Subcutaneous abdominal adipose tissue (tissue), 5 donors: ENCODE measurements at regions not wholly inside any gene's neighbourhood (a gene's known extent, or its start where the extent isn't known, plus 50 kb on each side); places are given as distances from the start of the nearest gene placed in this dataset.

ENCODE experiments used
- H3K27ac ChIP-seq: one replicate; pipeline ENCODE4 v1.7.0; 2013; ENCODE audit warnings: low read depth, mild to moderate bottlenecking, inconsistent platforms, low read length, moderate library complexity
- H3K27me3 ChIP-seq, 5 donors: one replicate each; pipeline ENCODE4 v1.7.0; 2013; ENCODE audit warnings: low read length in 5 of 5, inconsistent platforms in 1 of 5; ENCODE audit not compliant: control insufficient read depth in 5 of 5, insufficient read depth in 4 of 5
- H3K36me3 ChIP-seq, 5 donors: one replicate each; pipeline ENCODE4 v1.7.0; 2013; ENCODE audit warnings: low read length in 5 of 5; ENCODE audit not compliant: control insufficient read depth in 5 of 5, insufficient read depth in 5 of 5
- H3K4me1 ChIP-seq, 5 donors: one replicate each; pipeline ENCODE4 v1.7.0; 2013; ENCODE audit warnings: low read length in 5 of 5, mild to moderate bottlenecking in 3 of 5, moderate library complexity in 1 of 5; ENCODE audit not compliant: control insufficient read depth in 5 of 5, insufficient read depth in 5 of 5
- H3K4me3 ChIP-seq, 5 donors: one replicate each; pipeline ENCODE4 v1.7.0; 2013; ENCODE audit warnings: low read length in 5 of 5, low read depth in 1 of 5
- H3K9ac ChIP-seq, 5 donors: one replicate each; pipeline ENCODE4 v1.7.0; 2013; ENCODE audit warnings: low read length in 5 of 5, mild to moderate bottlenecking in 4 of 5, moderate library complexity in 3 of 5
- H3K9me3 ChIP-seq, 5 donors: one replicate each; pipeline ENCODE4 v1.7.0; 2013; ENCODE audit warnings: low read length in 5 of 5; ENCODE audit not compliant: control insufficient read depth in 5 of 5
- donor health status: healthy.
- donor health status: healthy.
- donor health status: healthy.
- donor health status: healthy.
- donor health status: healthy.

DNA sequence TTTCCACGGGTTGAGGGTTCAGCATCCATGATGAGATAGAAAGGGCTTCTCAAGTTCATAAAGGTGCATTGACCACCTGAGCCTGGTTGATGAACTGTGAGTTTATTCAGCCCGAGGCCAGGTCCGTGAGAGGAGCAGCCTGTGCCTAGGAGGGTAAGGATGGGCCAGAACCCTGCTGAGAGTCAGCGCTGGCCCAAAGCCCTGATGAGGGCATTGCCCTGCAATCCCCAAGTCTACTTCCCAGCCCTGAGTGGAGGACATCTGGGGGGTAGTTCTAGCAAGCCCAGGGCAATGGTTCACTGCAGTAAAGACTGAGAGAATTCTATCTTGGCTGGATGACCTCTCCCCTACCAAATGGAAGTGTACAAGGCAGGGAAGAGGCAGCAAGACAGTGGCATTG lies 123.3 kb upstream of the NXT1 start:
- H3K9me3 ChIP-seq = peaks cover 0 to 9% (median 5%) of the 10 kb centered on the region in 5 donors
- no peak overlapping the region for H3K27ac ChIP-seq
- H3K4me3 ChIP-seq = no peak overlapping the region
- peaks cover 0 to 9% (median 3%) of the 10 kb centered on the region in 5 donors for H3K27me3 ChIP-seq
- no peak overlapping the region for H3K9ac ChIP-seq
- no peaks in the 10 kb centered on the region for H3K36me3 ChIP-seq
- peaks cover 0 to 14% (median 12%) of the 10 kb centered on the region in 5 donors for H3K4me1 ChIP-seq

DNA sequence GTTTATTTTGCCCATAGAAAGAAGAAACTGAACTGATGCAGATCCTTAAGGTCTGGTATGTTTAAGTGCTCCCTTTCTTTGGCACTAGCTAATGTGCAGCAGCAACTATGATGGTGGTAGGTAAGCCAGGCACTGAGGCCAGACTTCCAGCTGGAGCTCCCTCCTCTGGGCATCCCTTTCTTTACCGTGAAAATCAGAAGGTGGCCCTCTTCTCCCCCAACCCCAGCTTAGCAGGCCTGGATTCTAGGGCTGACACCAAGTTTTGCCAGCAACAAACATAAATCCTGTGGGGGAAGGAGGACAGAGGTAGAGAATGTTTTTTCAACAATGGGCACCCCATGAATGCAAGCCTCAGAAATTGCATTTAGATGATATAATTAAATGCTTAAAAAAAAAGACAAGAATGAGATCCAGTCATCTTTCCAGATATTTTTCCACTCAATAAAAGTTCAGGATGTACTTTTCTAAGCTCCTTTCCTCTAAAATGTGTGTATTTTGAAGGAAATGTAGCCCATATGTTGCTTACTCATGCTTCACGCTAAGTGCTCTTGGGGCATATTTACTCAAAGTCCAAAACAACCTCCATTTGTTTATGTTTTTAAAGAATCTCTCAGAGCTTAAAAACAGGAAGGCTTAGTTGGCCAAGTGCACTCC lies 123.9 kb upstream of the NXT1 start:
- Histone ChIP-seq H3K4me3 (no peak overlapping the region), H3K27me3 (peaks cover 0 to 9% (median 3%) of the 10 kb centered on the region in 5 donors), H3K4me1 (peaks cover 0 to 14% (median 12%) of the 10 kb centered on the region in 5 donors), H3K9me3 (peaks cover under 1 to 7% (median 2%) of the 10 kb centered on the region in 5 donors), H3K9ac (no peak overlapping the region), H3K27ac (no peak overlapping the region), H3K36me3 (no peaks in the 10 kb centered on the region)

DNA sequence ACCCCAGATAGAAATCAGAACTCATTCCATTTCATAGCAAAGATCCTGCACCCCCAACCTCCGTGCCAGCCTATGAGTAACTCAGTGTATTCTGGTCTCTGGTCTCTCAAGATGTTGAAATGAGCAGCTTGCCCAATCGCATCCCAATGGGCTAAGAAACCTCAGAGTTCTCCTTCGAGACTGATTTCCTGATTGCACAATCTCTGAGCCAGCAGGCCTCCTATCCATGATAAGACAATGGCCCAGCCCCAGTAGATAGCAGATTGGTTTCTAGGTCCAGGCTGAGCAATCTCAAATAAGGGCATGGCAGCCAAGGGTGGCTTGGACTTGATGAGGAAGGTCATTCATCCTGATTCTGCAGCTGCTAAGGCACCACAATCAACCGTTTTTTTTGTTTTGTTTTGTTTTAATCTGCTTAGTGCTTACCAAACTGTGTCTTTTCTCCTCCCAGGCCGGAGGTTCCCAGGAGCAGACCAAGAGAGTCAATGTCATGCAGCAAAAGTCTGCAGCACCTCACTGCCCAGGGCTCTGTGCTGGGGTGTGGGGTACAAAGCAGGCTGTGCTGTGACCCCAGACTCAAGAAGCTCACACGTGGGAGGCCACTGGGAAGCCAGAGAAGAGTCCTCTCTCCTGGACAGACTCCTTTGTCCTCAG lies 125.1 kb upstream of the NXT1 start:
- Histone ChIP-seq H3K9ac (no peak overlapping the region), H3K27ac (no peak overlapping the region), H3K4me1 (peaks cover 0 to 14% (median 12%) of the 10 kb centered on the region in 5 donors), H3K36me3 (no peaks in the 10 kb centered on the region), H3K4me3 (no peak overlapping the region), H3K9me3 (peaks cover 2 to 15% (median 9%) of the 10 kb centered on the region in 5 donors), H3K27me3 (peaks cover 0 to 9% (median 3%) of the 10 kb centered on the region in 5 donors)

- no peaks in the 10 kb centered on the region for H3K36me3 ChIP-seq
- H3K4me1 ChIP-seq = peaks cover 0 to 14% (median 12%) of the 10 kb centered on the region in 5 donors
- peaks cover 0 to 7% (median 0%) of the 10 kb centered on the region in 5 donors for H3K27me3 ChIP-seq
- H3K27ac ChIP-seq = no peak overlapping the region
- no peak overlapping the region for H3K9ac ChIP-seq
- H3K9me3 ChIP-seq = peaks cover 2 to 17% (median 9%) of the 10 kb centered on the region in 5 donors
- no peak overlapping the region for H3K4me3 ChIP-seq
Measured at GRCh38 chr20:23224806-23225205, 125.8 kb upstream of the NXT1 start.

GRCh38 chr20:23223908-23224580 lies 126.5 kb upstream of the NXT1 start:
- Histone ChIP-seq H3K4me1 (peaks cover 0 to 14% (median 12%) of the 10 kb centered on the region in 5 donors), H3K4me3 (no peak overlapping the region), H3K36me3 (no peaks in the 10 kb centered on the region), H3K9me3 (peaks cover 2 to 19% (median 10%) of the 10 kb centered on the region in 5 donors), H3K27ac (no peak overlapping the region), H3K9ac (no peak overlapping the region), H3K27me3 (peaks cover 0 to 7% (median 0%) of the 10 kb centered on the region in 5 donors)

GRCh38 chr20:23222531-23223200 lies 127.9 kb upstream of the NXT1 start:
- H3K4me1 ChIP-seq = peaks cover 0 to 14% (median 12%) of the 10 kb centered on the region in 5 donors
- peaks cover 2 to 27% (median 14%) of the 10 kb centered on the region in 5 donors for H3K9me3 ChIP-seq

DNA sequence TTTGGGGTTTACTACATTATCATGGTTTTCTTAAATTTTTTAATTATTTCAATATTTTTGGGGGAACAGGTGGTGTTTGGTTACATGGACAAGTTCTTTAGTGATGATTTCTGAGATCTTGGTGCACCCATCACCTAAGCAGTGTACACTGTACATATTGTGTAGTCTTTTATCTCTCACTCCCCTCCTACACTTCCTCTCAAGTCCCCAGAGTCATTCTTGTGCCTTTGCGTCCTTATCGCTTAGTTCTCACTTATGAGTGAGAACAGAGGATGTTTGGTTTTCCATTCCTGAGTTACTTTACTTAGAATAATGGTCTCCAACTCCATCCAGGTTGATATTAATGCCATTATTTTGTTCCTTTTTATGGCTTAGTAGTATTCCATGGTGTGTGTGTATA lies 130.9 kb upstream of the CD93 start:
- H3K4me3 ChIP-seq = no peak overlapping the region
- no peaks in the 10 kb centered on the region for H3K27me3 ChIP-seq
- H3K27ac ChIP-seq = no peak overlapping the region
- H3K4me1 ChIP-seq = no peaks in the 10 kb centered on the region
- no peaks in the 10 kb centered on the region for H3K36me3 ChIP-seq
- peaks cover 0 to 22% (median 10%) of the 10 kb centered on the region in 5 donors for H3K9me3 ChIP-seq
- no peak overlapping the region for H3K9ac ChIP-seq

More at GRCh38 chr20:23222531-23223200, 127.9 kb upstream of the NXT1 start:
- Histone ChIP-seq H3K4me3 (no peak overlapping the region), H3K36me3 (no peaks in the 10 kb centered on the region), H3K27me3 (peaks cover 0 to 7% (median 0%) of the 10 kb centered on the region in 5 donors), H3K27ac (no peak overlapping the region), H3K9ac (no peak overlapping the region)

- Histone ChIP-seq H3K4me1 (no peaks in the 10 kb centered on the region), H3K27ac (no peak overlapping the region), H3K36me3 (no peaks in the 10 kb centered on the region), H3K9ac (no peak overlapping the region), H3K9me3 (peaks cover 0 to 11% (median 5%) of the 10 kb centered on the region in 5 donors), H3K4me3 (no peak overlapping the region), H3K27me3 (no peaks in the 10 kb centered on the region)
Measured at GRCh38 chr20:23215344-23215995, 129.3 kb upstream of the CD93 start.

- Histone ChIP-seq H3K36me3 (no peaks in the 10 kb centered on the region), H3K9me3 (peaks cover 0 to 10% (median 5%) of the 10 kb centered on the region in 5 donors), H3K4me3 (no peak overlapping the region), H3K9ac (no peak overlapping the region), H3K27me3 (no peaks in the 10 kb centered on the region), H3K27ac (no peak overlapping the region), H3K4me1 (no peaks in the 10 kb centered on the region)
Measured at GRCh38 chr20:23214903-23215302, 128.8 kb upstream of the CD93 start.
